Activated CD4-positive, alpha-beta memory T cell treated with anti-CD3 and anti-CD28 coated beads for 36 hours (primary cell): ENCODE measurements at regions not wholly inside any gene's neighbourhood (a gene's known extent, or its start where the extent isn't known, plus 50 kb on each side); places are given as distances from the start of the nearest gene placed in this dataset. TPM values are rescaled to one million over a fixed set of nuclear protein-coding genes. Genes with fewer than 3 reads are reported as not detected.

Experiments used
- CTCF ChIA-PET: fragments of 350-600 bp; sonication (Branson Sonifier 250); formaldehyde crosslinking; loops from one replicate; lab custom pipeline; 2021; ENCODE audit warnings: antibody characterized with exemption, inconsistent platforms; lab: Charles Lee
- POLR2A ChIA-PET: fragments of 350-600 bp; sonication (Branson Sonifier 250); formaldehyde crosslinking; loops from one replicate; lab custom pipeline; 2021; ENCODE audit warnings: antibody characterized with exemption; lab: Charles Lee
- DNase-seq: peaks from one replicate; pipeline ENCODE4 v3.0.0-alpha.2; 2020
- H3K27ac Mint-ChIP-seq: one replicate; pipeline ENCODE4 v1.8.0; 2021; ENCODE audit warnings: mixed read lengths
- H3K27me3 Mint-ChIP-seq: one replicate; pipeline ENCODE4 v1.8.0; 2021; ENCODE audit warnings: mixed read lengths
- H3K36me3 Mint-ChIP-seq: one replicate; pipeline ENCODE4 v1.8.0; 2021; ENCODE audit warnings: mixed read lengths
- H3K4me1 Mint-ChIP-seq: one replicate; pipeline ENCODE4 v1.8.0; 2021; ENCODE audit warnings: low read depth, mixed read lengths
- H3K4me3 Mint-ChIP-seq: one replicate; pipeline ENCODE4 v1.8.0; 2021; ENCODE audit warnings: mild to moderate bottlenecking, mixed read lengths
- H3K9me3 Mint-ChIP-seq: one replicate; pipeline ENCODE4 v1.8.0; 2021; ENCODE audit warnings: mixed read lengths
- intact Hi-C: fragments of 100-400 bp; cut with micrococcal nuclease; formaldehyde crosslinking; loops from one replicate; pipeline ENCODE4 v1.15.1; 2023
- microRNA-seq: library from miRNA; unstranded; fragments of <30 nt; microRNA quantifications from one replicate; pipeline ENCODE4 v1.2.0, GENCODE V29; 2022; ENCODE audit warnings: borderline number of aligned reads, borderline microRNAs expressed, borderline replicate concordance

- Mint-ChIP-seq H3K36me3 (no peaks in the 10 kb centered on the region), H3K9me3 (peaks cover 21% of the 10 kb centered on the region)
- CTCF ChIA-PET: no interaction called here
Measured at GRCh38 chr10:20355011-20355410, 538.8 kb downstream of the PLXDC2 start.

DNA sequence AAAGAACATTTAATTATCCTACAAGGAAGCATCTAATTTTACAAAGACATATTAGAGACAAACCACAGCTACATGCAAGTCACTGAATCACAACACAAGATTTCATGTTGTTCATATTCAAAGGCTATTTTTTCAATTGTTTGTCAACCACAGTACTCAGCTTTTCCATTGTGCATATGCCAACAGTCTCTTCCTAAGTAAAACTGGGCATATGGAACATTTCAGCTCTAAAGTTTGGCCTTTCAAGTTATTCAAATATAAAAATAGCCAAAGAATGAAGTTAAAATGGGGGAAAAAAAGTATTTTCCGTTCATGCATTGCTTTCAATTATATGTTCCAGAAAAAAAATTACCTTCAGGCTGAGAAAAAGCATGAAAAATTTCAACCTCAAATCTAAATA is 537.9 kb downstream of the PLXDC2 start:
- H3K36me3 Mint-ChIP-seq: no peaks in the 10 kb centered on the region
- POLR2A ChIA-PET: no interaction called here
- CTCF ChIA-PET: no interaction called here
- H3K4me3 Mint-ChIP-seq: no peak overlapping the region
- H3K9me3 Mint-ChIP-seq: peaks cover 21% of the 10 kb centered on the region
- no peak overlapping the region for H3K27ac Mint-ChIP-seq
- intact Hi-C loops: no loop called here
- H3K27me3 Mint-ChIP-seq: no peaks in the 10 kb centered on the region
- no peak for DNase-seq
- no peaks in the 10 kb centered on the region for H3K4me1 Mint-ChIP-seq

More at GRCh38 chr10:20355011-20355410, 538.8 kb downstream of the PLXDC2 start:
- H3K4me3 Mint-ChIP-seq: no peak overlapping the region
- no peak for DNase-seq
- no peak overlapping the region for H3K27ac Mint-ChIP-seq
- no peaks in the 10 kb centered on the region for H3K27me3 Mint-ChIP-seq
- intact Hi-C loops: no loop called here
- H3K4me1 Mint-ChIP-seq: no peaks in the 10 kb centered on the region
- POLR2A ChIA-PET: no interaction called here

GRCh38 chr10:20350509-20350908 is 534.3 kb downstream of the PLXDC2 start:
- no peaks in the 10 kb centered on the region for H3K27me3 Mint-ChIP-seq
- no peak for DNase-seq
- peaks cover 12% of the 10 kb centered on the region for H3K9me3 Mint-ChIP-seq
- no peaks in the 10 kb centered on the region for H3K36me3 Mint-ChIP-seq
- no peak overlapping the region for H3K4me3 Mint-ChIP-seq
- intact Hi-C loops: no loop called here
- no peaks in the 10 kb centered on the region for H3K4me1 Mint-ChIP-seq
- CTCF ChIA-PET: no interaction called here
- no peak overlapping the region for H3K27ac Mint-ChIP-seq
- POLR2A ChIA-PET: no interaction called here

- no peaks in the 10 kb centered on the region for H3K27me3 Mint-ChIP-seq
- DNase-seq: no peak
- H3K9me3 Mint-ChIP-seq: peaks cover 20% of the 10 kb centered on the region
- intact Hi-C loops: no loop called here
- no peaks in the 10 kb centered on the region for H3K4me1 Mint-ChIP-seq
- H3K4me3 Mint-ChIP-seq: no peak overlapping the region
- ChIA-PET CTCF (no interaction called here), POLR2A (no interaction called here)
- no peak overlapping the region for H3K27ac Mint-ChIP-seq
- no peaks in the 10 kb centered on the region for H3K36me3 Mint-ChIP-seq
Measured at GRCh38 chr10:20343036-20343435, 526.8 kb downstream of the PLXDC2 start.

Small RNA genes lying in the stretch of these regions (microRNA-seq; reads per million reads assigned to microRNA genes)
- gene MIR4675: not detected
